Erythroblast (primary cell): ENCODE measurements at regions not wholly inside any gene's neighbourhood (a gene's known extent, or its start where the extent isn't known, plus 50 kb on each side); places are given as distances from the start of the nearest gene placed in this dataset.
A peak's percentile ranks its signal among the peaks of the same experiment; 100 is the strongest.

Source experiments
- DNase-seq, 2 experiments: peaks; one replicate each; lab custom pipeline; 2025; lab: John Stamatoyannopoulos, UW
- GATA1 ChIP-seq: IDR thresholded peaks from 2 replicates; pipeline ENCODE4 v1.6.1; 2011; ENCODE audit warnings: low read depth, mild to moderate bottlenecking, control low read depth, low read length, moderate library complexity
- POLR2A ChIP-seq: IDR thresholded peaks from 2 replicates; pipeline ENCODE4 v1.6.1; 2011; ENCODE audit warnings: mild to moderate bottlenecking, low read length

DNA sequence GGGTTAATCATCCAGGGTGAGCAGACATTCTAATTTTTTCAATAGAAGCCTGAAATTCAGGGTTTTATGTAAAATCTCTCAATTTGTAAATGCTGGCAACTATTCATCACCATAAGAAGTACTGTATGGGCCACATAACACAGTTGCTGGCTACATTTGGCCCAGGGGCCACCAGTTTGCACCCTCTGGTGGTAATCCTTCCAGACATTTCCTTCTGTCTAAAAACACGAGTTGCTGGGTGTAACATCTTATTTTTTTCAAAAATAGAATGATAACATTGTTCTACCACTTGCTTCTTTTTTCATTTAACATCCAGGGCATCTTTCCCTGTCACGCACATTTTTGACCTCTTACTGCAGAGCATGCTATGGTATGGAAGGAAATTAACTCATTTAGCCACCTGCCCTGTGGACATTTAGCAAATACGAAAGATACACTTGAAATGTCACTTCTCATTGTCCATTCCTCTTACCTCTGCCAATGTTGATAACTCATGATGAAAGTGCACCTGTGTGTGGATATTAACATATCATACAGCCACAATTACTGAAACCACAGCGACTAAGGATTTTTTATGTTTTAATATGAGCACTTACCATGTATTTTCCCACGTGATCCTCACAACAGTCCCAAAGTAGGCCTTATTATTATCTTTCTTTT lies 117.5 kb upstream of the ARHGEF3 start:
- TF ChIP-seq POLR2A (no peak), GATA1 (no peak)
- DNase-seq, result no peak

DNA sequence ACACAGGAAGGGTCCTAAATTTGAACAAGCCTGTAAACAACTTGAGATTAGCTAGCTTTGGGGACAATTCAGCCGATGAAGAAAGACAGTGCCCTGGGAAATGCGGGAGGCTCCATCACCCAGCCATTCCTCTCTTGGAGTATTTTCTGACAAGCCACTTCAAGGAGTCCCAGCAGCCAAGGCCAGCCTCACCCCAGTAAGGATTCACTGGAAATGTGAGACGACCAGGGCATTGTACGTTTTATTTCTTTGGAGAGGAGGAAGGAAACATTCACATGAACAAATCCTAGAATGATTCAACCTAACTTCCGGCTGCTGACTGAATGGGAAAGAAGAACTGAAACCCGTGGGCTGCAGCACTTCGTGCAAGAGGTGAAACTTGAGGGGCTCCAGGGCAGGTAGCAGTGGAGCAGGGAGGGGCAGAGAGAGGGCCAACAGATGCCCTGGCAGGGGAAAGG lies 116.4 kb upstream of the ARHGEF3 start:
- DNase-seq, result no peak
- no peak for TF ChIP-seq GATA1
- no peak for TF ChIP-seq POLR2A

DNA sequence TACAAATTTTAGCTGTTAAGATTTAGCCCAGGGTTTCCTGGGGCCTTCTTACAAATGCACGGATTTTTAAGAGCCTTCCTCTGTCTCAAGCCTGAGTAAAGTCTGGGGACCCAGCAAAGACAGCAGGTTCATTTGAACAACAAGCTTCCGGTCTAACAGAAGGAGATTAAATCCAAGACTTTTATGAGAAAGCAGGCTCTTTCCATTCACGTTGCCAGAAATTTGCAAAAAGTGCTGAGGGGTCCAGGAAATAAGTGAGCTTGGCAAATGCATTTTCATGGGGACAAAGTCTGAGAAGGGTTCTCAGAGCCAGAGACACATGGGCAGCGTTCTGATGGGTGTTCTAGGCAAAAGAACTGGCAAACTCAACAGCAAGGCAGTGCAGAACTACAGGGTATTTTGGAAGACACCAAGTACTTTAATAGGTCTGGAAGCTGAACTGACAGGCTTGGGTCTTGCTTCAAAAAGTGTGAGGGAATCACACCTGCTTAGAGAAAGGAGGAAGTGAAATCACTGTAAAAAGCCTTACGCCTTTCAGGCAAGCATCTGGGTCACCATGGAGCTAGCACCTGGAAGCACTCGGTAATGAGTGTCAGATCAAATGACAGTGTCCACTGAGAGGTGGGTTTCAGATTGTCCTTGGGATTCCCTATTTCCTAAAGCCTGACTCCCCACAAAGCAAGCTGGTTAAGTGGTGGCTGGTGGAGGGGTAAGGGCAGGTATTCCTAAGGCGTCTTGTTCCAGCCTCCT lies 115.8 kb upstream of the ARHGEF3 start:
- DNase-seq, result no peak
- TF ChIP-seq POLR2A, result no peak
- no peak for TF ChIP-seq GATA1

DNA sequence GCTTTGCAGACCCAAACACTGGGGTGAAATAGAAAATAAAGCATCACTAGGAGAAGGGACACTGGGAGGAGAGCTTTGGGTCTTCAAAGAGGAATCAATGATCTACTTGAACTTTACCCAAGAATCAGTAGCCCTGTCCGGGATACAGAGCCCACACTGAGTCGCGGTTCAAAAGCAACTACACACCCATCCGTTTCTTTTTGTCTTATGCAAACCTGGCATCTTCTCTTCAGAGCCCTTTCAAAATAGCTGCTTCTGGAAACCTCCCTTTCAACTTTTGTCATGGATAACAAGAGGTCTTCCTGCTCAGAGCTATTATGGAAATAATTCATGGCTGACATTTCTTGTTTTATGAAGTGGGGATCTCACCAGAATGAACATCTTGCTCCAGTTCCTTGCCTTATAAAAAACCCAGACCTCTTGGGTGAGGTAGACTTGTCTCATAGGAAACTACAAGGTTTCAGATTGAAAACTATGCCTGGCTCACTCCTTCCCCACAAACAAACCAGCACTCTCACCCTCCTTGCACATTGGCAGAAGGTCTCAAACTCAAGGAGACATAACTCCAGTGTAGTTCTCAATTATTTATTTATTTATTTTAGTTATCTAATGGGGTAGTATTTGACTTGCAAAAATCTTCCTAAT lies 115.1 kb upstream of the ARHGEF3 start:
- DNase-seq, result no peak
- no peak for TF ChIP-seq POLR2A
- no peak for TF ChIP-seq GATA1

DNA sequence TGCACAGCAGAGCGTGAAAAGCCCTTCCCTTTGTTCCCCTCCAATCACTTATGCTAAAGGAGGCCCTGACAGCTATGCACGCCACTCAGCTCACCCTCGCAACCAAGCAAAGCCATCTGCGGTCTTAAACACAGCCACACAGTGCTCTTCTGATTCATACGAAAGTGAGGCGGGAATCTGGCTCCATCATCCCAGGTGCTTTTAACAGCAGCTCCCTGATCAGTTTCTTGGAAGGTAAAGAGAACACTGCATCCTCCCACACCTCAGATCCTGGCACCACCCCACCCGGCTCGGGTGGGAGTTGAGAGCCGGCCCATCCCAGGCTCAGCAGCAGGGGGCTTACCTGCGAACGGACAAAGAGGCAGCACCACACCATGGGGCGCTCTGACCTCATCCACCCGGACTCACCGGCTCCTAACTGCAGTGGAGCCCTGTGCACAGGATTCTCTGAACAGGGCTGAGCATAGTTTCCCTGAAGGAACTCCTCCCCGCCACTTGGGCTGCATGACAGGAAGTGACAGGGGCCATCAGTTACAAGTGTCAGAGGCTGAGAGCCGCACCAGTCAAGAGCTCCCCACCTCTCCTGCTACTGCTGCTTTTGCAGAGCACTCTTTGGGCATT lies 114.3 kb upstream of the ARHGEF3 start:
- no peak for TF ChIP-seq POLR2A
- TF ChIP-seq GATA1, result no peak
- no peak for DNase-seq

DNA sequence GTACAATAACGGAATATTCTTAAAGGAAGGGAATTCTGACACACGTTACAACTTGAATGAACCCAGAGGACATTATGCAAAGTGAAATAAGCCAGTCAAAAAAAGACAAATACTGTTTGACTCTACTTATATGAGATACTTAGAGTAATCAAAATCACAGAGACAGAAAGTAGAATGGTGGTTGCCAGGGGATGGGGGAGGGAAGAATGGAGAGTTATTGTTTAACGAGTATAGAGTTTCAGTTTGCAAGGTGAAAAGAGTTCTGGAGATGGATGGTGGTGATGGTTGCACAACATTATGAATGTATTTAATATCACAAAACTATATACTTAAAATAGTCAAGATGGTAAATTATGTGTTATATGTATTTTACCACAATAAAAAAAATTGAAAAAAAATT lies 112.9 kb upstream of the ARHGEF3 start:
- no peak for DNase-seq
- TF ChIP-seq GATA1 (no peak), POLR2A (no peak)

DNA sequence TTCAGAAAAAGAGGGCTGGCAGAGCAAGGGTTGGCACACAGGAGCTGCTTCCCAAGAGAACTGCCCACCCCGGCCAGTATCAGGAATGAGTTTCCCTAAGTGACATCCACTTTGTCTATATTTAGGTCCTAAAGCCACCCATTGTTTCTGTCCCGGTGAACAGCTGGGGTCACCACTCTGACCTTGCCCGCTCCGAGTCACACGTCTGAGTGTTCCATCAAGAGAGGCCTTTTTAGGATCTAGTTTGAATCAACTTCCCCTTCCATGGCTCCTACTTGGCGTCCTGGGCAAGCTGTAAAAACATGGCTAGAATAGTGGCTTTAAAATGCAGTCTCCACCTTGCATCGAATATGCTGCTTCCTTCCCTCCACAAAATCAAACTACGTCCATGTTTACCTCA lies 109.6 kb upstream of the ARHGEF3 start:
- no peak for TF ChIP-seq GATA1
- TF ChIP-seq POLR2A, result no peak
- DNase-seq, result no peak

DNA sequence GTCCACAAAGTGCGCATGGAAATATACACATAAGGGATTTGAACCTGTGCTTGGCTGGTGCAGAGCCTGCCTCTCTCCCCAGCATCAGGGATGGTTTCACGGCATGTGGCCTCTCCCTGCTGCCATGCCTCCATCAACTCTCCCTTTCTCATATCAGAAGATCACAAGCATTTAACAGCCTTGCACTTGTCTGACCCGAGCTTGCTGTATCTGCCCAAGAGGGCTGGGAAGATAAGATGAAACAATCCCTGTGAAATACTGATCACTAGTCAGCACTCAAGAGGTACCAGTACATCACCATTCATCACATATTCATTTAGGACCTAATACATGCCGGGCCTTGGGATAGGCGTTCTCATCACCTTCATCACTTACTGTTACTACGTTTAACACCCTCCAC lies 107.6 kb upstream of the ARHGEF3 start:
- DNase-seq, result peak in 1 of 2 experiments; percentile 33
- TF ChIP-seq POLR2A (no peak), GATA1 (no peak)

DNA sequence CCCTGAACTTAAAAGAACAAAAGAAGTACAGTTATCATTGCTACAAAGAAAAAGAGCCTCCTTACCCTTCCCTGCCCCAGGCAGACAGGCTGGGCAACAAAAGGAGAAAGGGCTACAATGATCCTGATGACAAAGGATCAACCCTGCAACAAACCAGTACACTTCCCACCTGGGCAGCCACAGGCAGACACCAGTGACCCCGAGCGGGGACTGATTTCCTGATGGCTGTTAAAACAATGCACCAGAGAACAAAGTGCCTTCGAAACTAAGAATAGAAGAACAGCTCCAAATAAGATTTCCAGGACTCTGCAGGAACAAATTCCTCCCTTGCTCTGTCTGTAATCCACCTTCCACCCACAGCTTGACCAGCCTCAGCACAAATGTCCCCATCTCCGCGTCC lies 106.3 kb upstream of the ARHGEF3 start:
- no peak for DNase-seq
- TF ChIP-seq POLR2A (no peak), GATA1 (no peak)

DNA sequence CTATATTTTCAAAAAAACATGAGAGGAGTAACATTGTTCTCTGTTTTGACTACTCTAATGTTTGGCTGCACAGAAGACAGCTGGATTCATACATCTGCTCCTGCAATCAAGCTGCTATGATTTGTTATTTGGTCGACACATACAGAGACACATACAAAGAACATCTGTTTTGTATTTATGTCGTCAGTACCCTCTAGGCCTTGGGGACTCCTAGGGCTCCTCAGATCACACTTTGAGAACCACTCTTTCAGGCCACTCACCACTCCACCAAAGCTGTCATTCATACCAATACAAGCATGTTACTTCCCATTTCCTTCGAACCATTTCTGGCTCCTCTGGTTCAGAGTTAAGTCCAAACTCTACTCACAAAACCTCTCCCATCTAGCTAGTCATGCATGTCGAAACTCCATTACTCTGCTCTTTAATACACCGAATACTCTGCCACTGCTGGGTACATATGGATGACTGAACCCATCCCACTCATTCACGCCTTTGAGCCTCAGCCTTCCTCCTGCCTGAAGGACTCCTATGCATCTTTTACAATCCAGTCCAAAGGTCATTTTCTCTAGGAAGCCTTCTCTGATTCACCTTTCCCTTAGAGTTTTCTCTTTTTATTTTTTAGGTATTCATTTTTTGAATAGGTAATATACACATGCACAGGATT lies 102.9 kb upstream of the ARHGEF3 start:
- TF ChIP-seq POLR2A (no peak), GATA1 (no peak)
- DNase-seq, result no peak

DNA sequence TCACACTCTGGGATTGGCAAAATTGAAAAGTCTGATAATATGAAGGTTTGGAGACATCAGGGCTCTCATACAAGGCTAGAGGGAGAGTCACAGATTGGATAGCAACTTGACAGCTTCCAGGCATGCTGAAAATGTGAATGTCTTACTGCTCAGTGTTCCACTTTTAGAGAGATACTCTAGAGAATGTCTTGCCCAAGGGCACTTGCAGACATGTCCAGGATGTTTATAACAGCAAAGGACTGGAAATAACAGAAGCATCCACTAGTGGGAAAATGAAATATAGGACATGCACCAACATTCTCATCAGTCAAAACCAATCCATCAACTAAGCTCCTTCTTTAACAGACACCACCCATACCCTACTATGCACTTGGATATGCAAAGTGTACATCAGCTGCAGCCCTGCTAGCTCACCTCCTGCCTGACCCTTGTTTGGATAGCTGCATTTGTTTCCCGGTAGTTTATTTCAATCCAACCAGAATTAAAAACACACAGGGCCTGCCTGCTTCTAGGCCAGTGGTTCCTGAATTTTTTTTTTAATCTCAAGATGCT lies 101.6 kb upstream of the ARHGEF3 start:
- no peak for TF ChIP-seq POLR2A
- no peak for TF ChIP-seq GATA1
- no peak for DNase-seq

DNA sequence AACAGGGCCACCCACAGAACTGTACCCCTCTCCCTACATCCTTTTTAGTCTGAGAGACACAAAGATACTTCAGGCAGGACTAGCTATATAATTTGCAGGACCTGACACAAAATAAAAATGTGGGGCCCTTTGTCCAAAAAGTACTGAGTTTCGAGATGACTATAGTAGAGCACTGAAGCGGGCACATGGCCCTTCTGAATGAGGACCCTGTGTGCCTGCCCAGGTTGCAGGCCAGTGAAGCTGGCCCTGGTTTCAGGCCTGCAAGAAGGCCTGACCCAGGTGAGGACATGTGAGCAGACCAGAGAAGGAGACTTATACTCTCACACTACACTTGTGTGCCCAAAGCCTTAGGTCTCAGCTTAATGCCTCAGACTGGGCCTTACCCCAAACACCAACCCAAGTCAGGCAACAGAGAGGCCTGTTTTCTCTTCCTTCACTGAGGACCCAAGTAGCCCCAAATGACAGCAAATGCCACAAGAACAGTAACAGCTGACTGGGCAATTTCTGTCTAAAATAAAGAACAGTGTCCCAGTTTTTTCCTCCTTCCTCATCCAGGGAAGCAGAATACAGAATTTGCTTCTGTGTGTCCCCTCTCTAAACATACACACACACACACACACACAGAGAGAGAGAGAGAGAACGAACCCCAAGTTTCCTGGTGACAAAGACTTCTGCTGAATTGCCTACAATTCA lies 100.9 kb upstream of the ARHGEF3 start:
- no peak for DNase-seq
- TF ChIP-seq POLR2A, result no peak
- TF ChIP-seq GATA1, result no peak

DNA sequence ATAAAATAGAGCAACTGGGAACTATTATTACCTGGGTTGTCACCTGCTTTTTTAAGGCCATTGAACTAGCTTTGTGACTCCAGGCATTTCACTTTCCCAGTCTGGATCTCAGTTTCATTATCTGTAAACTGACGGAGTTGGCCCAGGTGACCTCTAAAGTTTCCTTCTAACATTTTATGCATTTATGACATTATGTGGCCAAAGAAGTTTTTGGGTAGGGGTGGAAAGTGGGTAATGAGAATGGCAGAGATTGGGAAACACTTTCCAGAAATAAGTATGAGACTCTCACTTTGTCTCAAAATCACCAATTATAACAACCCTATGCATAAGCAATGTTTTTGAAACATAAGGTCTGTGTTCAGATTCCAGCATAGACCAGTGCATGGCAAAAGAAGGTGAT lies 99.1 kb upstream of the ARHGEF3 start:
- TF ChIP-seq POLR2A (no peak), GATA1 (no peak)

More for the DNA sequence above, 99.1 kb upstream of the ARHGEF3 start:
- DNase-seq, result no peak
